PC-9 (cell line): ENCODE measurements at regions not wholly inside any gene's neighbourhood (a gene's known extent, or its start where the extent isn't known, plus 50 kb on each side); places are given as distances from the start of the nearest gene placed in this dataset.

Experiments
- EZH2 ChIP-seq: fragments of 200-600 bp; sonication (generic); IDR thresholded peaks from 2 replicates; pipeline ENCODE4 v1.8.0; 2017; ENCODE audit warnings: antibody characterized with exemption, low read depth
- TF ChIP-seq, protein P1 (sequence below): fragments of 200-600 bp; sonication (generic); conservative IDR thresholded peaks from 2 replicates; pipeline ENCODE4 v1.6.1; 2017; ENCODE audit warnings: mixed run types, antibody characterized with exemption, mild to moderate bottlenecking, moderate library complexity

DNA sequence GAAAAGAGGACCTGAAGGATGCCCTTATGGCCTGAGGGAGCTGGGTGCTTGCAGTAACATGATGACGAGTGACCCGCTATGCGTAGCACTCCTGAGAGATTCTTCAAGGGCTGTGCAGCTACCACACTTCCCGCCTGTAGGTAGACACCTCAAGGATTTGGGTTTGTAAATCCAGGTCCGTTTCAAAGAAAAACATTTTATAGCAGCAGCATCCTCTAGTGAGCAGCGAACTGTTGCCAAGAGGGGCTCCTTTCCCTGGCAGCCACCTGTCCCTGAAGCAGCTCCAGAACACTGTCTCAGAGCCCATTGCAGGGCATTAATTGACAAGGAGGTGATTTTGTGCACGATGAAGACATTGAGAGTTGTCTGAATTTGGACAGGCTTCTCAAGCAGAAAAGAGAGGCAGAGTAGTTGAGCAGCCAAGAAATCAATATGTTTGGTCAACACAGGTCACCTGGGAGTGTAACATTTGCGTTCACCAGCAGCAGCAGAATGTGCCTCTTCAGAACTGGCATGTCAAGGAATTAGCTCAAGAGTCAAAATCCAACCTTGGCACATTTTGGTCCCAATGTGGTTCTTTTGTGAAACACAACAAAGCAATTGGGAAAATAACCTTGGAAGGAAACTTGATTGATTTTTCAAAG, 209.8 kb upstream of the MTNR1B start:
- TF ChIP-seq, protein P1, sequence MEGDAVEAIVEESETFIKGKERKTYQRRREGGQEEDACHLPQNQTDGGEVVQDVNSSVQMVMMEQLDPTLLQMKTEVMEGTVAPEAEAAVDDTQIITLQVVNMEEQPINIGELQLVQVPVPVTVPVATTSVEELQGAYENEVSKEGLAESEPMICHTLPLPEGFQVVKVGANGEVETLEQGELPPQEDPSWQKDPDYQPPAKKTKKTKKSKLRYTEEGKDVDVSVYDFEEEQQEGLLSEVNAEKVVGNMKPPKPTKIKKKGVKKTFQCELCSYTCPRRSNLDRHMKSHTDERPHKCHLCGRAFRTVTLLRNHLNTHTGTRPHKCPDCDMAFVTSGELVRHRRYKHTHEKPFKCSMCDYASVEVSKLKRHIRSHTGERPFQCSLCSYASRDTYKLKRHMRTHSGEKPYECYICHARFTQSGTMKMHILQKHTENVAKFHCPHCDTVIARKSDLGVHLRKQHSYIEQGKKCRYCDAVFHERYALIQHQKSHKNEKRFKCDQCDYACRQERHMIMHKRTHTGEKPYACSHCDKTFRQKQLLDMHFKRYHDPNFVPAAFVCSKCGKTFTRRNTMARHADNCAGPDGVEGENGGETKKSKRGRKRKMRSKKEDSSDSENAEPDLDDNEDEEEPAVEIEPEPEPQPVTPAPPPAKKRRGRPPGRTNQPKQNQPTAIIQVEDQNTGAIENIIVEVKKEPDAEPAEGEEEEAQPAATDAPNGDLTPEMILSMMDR: no peak
- TF ChIP-seq EZH2: no peak
